ENCODE measurements at regions not wholly inside any gene's neighbourhood (a gene's known extent, or its start where the extent isn't known, plus 50 kb on each side); places are given as distances from the start of the nearest gene placed in this dataset.

- no peak for TF ChIP-seq CTCF (IDR thresholded peaks at IDR 0.05; ENCODE audit: insufficient read depth in 1 of 2, low read depth in 1 of 2, low read length in 1 of 2, severe bottlenecking in 1 of 2, unreplicated experiment in 1 of 2)
- H3K4me3 ChIP-seq (ENCODE audit: low read depth, low read length) = no peak overlapping the region
- Mint-ChIP-seq H3K4me1 (ENCODE audit: low read depth, unreplicated experiment) (no peaks in the 10 kb centered on the region), H3K4me3 (ENCODE audit: unreplicated experiment) (no peak overlapping the region), H3K36me3 (ENCODE audit: insufficient read depth, unreplicated experiment) (no peaks in the 10 kb centered on the region), H3K9me3 (ENCODE audit: unreplicated experiment) (no peaks in the 10 kb centered on the region), H3K27ac (ENCODE audit: unreplicated experiment) (no peak overlapping the region), H3K27me3 (ENCODE audit: insufficient read depth, unreplicated experiment) (no peaks in the 10 kb centered on the region)
- H3K9me3 ChIP-seq = no peaks in the 10 kb centered on the region
- H3K4me1 ChIP-seq = no peaks in the 10 kb centered on the region
- POLR2A ChIA-PET = no interaction called here
- intact Hi-C loops (cut with micrococcal nuclease; ENCODE audit: unreplicated experiment) = no loop called here
- no peaks in the 10 kb centered on the region for H3K27me3 ChIP-seq (replicated peaks; ENCODE audit: control insufficient read depth, insufficient read depth, low read length)
- no peak for DNase-seq
- H3K36me3 ChIP-seq (ENCODE audit: control insufficient read depth, insufficient read depth, low read length) = no peaks in the 10 kb centered on the region
- no TSS peak for BruUV-seq (replicated peaks)
- CTCF ChIA-PET = no interaction called here
Measured at GRCh38 chr13:33913829-33914228, 95.9 kb downstream of the RFC3 start.

- no peak for TF ChIP-seq CTCF (IDR thresholded peaks at IDR 0.05; ENCODE audit: insufficient read depth in 1 of 2, low read depth in 1 of 2, low read length in 1 of 2, severe bottlenecking in 1 of 2, unreplicated experiment in 1 of 2)
- H3K9me3 ChIP-seq = no peaks in the 10 kb centered on the region
- no peak overlapping the region for H3K4me3 Mint-ChIP-seq (ENCODE audit: unreplicated experiment)
- intact Hi-C loops (cut with micrococcal nuclease; ENCODE audit: unreplicated experiment) = no loop called here
- H3K4me1 ChIP-seq = no peaks in the 10 kb centered on the region
- no peak for DNase-seq
- no peaks in the 10 kb centered on the region for H3K9me3 Mint-ChIP-seq (ENCODE audit: unreplicated experiment)
- ChIA-PET CTCF (no interaction called here), POLR2A (no interaction called here)
- H3K36me3 ChIP-seq (ENCODE audit: control insufficient read depth, insufficient read depth, low read length) = no peaks in the 10 kb centered on the region
- H3K27me3 Mint-ChIP-seq (ENCODE audit: insufficient read depth, unreplicated experiment) = no peaks in the 10 kb centered on the region
- H3K36me3 Mint-ChIP-seq (ENCODE audit: insufficient read depth, unreplicated experiment) = no peaks in the 10 kb centered on the region
- no peaks in the 10 kb centered on the region for H3K4me1 Mint-ChIP-seq (ENCODE audit: low read depth, unreplicated experiment)
- H3K27ac Mint-ChIP-seq (ENCODE audit: unreplicated experiment) = no peak overlapping the region
- H3K4me3 ChIP-seq (ENCODE audit: low read depth, low read length) = no peak overlapping the region
- no peaks in the 10 kb centered on the region for H3K27me3 ChIP-seq (replicated peaks; ENCODE audit: control insufficient read depth, insufficient read depth, low read length)
- BruUV-seq (replicated peaks) = no TSS peak
Measured at GRCh38 chr13:33917190-33917589, 99.2 kb downstream of the RFC3 start.

- TF ChIP-seq CTCF (IDR thresholded peaks at IDR 0.05; ENCODE audit: insufficient read depth in 1 of 2, low read depth in 1 of 2, low read length in 1 of 2, severe bottlenecking in 1 of 2, unreplicated experiment in 1 of 2) = no peak
- H3K36me3 Mint-ChIP-seq (ENCODE audit: insufficient read depth, unreplicated experiment) = no peaks in the 10 kb centered on the region
- Histone ChIP-seq H3K9me3 (no peaks in the 10 kb centered on the region), H3K4me3 (ENCODE audit: low read depth, low read length) (no peak overlapping the region), H3K36me3 (ENCODE audit: control insufficient read depth, insufficient read depth, low read length) (no peaks in the 10 kb centered on the region), H3K27me3 (replicated peaks; ENCODE audit: control insufficient read depth, insufficient read depth, low read length) (no peaks in the 10 kb centered on the region), H3K4me1 (no peaks in the 10 kb centered on the region)
- H3K9me3 Mint-ChIP-seq (ENCODE audit: unreplicated experiment) = no peaks in the 10 kb centered on the region
- H3K4me1 Mint-ChIP-seq (ENCODE audit: low read depth, unreplicated experiment) = no peaks in the 10 kb centered on the region
- H3K4me3 Mint-ChIP-seq (ENCODE audit: unreplicated experiment) = no peak overlapping the region
- intact Hi-C loops (cut with micrococcal nuclease; ENCODE audit: unreplicated experiment) = no loop called here
- no peaks in the 10 kb centered on the region for H3K27me3 Mint-ChIP-seq (ENCODE audit: insufficient read depth, unreplicated experiment)
- CTCF ChIA-PET = no interaction called here
- no TSS peak for BruUV-seq (replicated peaks)
- no peak overlapping the region for H3K27ac Mint-ChIP-seq (ENCODE audit: unreplicated experiment)
- no peak for DNase-seq
- POLR2A ChIA-PET = no interaction called here
Measured at GRCh38 chr13:33918199-33918932, 100.4 kb downstream of the RFC3 start.

All from Caco-2 (cell line).